SK-N-SH (cell line): ENCODE measurements at regions not wholly inside any gene's neighbourhood (a gene's known extent, or its start where the extent isn't known, plus 50 kb on each side); places are given as distances from the start of the nearest gene placed in this dataset.

Source experiments
- CHD2 ChIP-seq: fragments of 150-350 bp; IDR thresholded peaks from 2 replicates; pipeline ENCODE4 v1.6.1; 2018; ENCODE audit warnings: low read length; ENCODE audit not compliant: partially characterized antibody
- NFIC ChIP-seq: IDR thresholded peaks from 2 replicates; pipeline ENCODE4 v1.4.0; 2012; ENCODE audit warnings: borderline replicate concordance
- YY1 ChIP-seq: IDR thresholded peaks from 2 replicates; pipeline ENCODE4 v1.4.0; 2012; ENCODE audit warnings: low read depth, mild to moderate bottlenecking
- TF ChIP-seq, protein P1 (sequence below): fragments of 150-350 bp; IDR thresholded peaks from 2 replicates; pipeline ENCODE4 v1.6.1; 2016; ENCODE audit warnings: mild to moderate bottlenecking, low read depth, low read length
- TF ChIP-seq, protein P2 (sequence below): fragments of 200-600 bp; sonication (generic); IDR thresholded peaks from 2 replicates; pipeline ENCODE4 v1.6.1; 2017; ENCODE audit warnings: antibody characterized with exemption, mild to moderate bottlenecking, moderate library complexity

DNA sequence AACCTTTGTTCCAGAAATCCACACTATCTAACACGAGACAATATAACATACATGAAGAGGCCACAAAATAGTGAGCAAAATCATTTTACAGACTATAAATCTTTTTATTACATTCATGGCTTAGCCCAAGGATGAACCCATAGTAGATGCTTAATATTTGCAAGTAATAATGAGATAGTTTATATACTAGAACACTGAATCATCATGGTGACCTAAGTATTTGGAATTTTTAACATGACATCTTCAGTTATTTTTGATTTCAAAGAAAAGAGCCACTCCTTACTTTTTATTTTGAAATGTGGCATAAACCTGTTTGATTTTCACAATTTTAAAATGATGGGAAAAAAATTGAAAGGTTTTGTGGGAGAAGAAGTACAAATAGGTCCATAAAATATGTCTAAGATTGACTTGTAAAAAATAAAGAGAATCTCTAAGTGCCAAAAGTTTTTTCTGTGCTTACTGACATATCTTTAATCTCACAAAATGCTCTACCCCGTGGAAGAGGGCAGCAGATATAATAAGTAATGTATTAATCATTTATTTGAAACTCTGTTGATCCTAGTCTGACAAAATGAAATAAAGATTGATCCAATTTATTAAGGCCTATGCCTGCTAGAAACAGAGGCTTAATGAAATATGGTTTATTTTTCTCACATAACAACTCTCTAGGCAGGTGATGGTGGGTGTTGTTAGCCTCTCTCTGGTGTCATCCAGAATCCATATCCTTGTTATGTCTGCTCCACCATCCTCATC lies 224.5 kb upstream of the CENPE start:
- TF ChIP-seq CHD2 (no peak), YY1 (no peak), NFIC (no peak)
- TF ChIP-seq, protein P1, sequence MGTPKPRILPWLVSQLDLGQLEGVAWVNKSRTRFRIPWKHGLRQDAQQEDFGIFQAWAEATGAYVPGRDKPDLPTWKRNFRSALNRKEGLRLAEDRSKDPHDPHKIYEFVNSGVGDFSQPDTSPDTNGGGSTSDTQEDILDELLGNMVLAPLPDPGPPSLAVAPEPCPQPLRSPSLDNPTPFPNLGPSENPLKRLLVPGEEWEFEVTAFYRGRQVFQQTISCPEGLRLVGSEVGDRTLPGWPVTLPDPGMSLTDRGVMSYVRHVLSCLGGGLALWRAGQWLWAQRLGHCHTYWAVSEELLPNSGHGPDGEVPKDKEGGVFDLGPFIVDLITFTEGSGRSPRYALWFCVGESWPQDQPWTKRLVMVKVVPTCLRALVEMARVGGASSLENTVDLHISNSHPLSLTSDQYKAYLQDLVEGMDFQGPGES = no peak
- TF ChIP-seq, protein P2, sequence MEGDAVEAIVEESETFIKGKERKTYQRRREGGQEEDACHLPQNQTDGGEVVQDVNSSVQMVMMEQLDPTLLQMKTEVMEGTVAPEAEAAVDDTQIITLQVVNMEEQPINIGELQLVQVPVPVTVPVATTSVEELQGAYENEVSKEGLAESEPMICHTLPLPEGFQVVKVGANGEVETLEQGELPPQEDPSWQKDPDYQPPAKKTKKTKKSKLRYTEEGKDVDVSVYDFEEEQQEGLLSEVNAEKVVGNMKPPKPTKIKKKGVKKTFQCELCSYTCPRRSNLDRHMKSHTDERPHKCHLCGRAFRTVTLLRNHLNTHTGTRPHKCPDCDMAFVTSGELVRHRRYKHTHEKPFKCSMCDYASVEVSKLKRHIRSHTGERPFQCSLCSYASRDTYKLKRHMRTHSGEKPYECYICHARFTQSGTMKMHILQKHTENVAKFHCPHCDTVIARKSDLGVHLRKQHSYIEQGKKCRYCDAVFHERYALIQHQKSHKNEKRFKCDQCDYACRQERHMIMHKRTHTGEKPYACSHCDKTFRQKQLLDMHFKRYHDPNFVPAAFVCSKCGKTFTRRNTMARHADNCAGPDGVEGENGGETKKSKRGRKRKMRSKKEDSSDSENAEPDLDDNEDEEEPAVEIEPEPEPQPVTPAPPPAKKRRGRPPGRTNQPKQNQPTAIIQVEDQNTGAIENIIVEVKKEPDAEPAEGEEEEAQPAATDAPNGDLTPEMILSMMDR = no peak
